ENCODE measurements at regions not wholly inside any gene's neighbourhood (a gene's known extent, or its start where the extent isn't known, plus 50 kb on each side); places are given as distances from the start of the nearest gene placed in this dataset.

- TF ChIP-seq CTCF (IDR thresholded peaks at IDR 0.05) (no peak), EZH2phosphoT487 (IDR thresholded peaks at IDR 0.05) (no peak)
These were observed 170.7 kb downstream of the CHST1 start for GRCh38 chr11:45494738-45495137.

Data from neural progenitor cell (in vitro differentiated cells).